Astrocyte (in vitro differentiated cells and primary cell): ENCODE measurements at regions not wholly inside any gene's neighbourhood (a gene's known extent, or its start where the extent isn't known, plus 50 kb on each side); places are given as distances from the start of the nearest gene placed in this dataset.

Experiments
- DNase-seq: peaks from one replicate; pipeline ENCODE4 v3.0.0-alpha.2; 2010; ENCODE audit warnings: low read depth
- FAIRE-seq: peaks from 2 replicates; lab custom pipeline; 2011; peaks lifted over from hg19 to GRCh38; lab: Jason Lieb, UNC
- H2AFZ ChIP-seq: 2 replicates; pipeline ENCODE4 v1.6.0; 2012; ENCODE audit warnings: low read depth, low read length, inconsistent platforms
- H3K27ac ChIP-seq: 2 replicates; pipeline ENCODE4 v1.5.1; 2011; ENCODE audit warnings: low read depth, low read length, inconsistent platforms
- H3K27me3 ChIP-seq: 2 replicates; pipeline ENCODE4 v1.6.0; 2011; ENCODE audit warnings: low read length, inconsistent platforms; ENCODE audit not compliant: insufficient read depth
- H3K36me3 ChIP-seq: 2 replicates; pipeline ENCODE4 v1.5.1; 2011; ENCODE audit warnings: low read length, inconsistent platforms; ENCODE audit not compliant: insufficient read depth
- H3K4me1 ChIP-seq: 2 replicates; pipeline ENCODE4 v1.5.1; 2011; ENCODE audit warnings: low read length, inconsistent platforms; ENCODE audit not compliant: insufficient read depth
- H3K4me2 ChIP-seq: 2 replicates; pipeline ENCODE4 v1.6.0; 2012; ENCODE audit warnings: low read length, inconsistent platforms
- H3K4me3 ChIP-seq: 2 replicates; pipeline ENCODE4 v1.5.1; 2011; ENCODE audit warnings: low read depth, mild to moderate bottlenecking, low read length, inconsistent platforms; ENCODE audit not compliant: insufficient read depth
- H3K79me2 ChIP-seq: 2 replicates; pipeline ENCODE4 v1.6.0; 2012; ENCODE audit warnings: mild to moderate bottlenecking, low read length, inconsistent platforms; ENCODE audit not compliant: insufficient read depth
- H3K9ac ChIP-seq: 2 replicates; pipeline ENCODE4 v1.6.0; 2012; ENCODE audit warnings: mild to moderate bottlenecking, low read length, inconsistent platforms
- H3K9me3 ChIP-seq: 2 replicates; pipeline ENCODE4 v1.5.1; 2012; ENCODE audit warnings: low read depth, mild to moderate bottlenecking, low read length, inconsistent platforms; ENCODE audit not compliant: insufficient read depth
- H4K20me1 ChIP-seq: 2 replicates; pipeline ENCODE4 v1.6.0; 2012; ENCODE audit warnings: low read length, inconsistent platforms; ENCODE audit not compliant: insufficient read depth
- H3K27ac Mint-ChIP-seq: one replicate; pipeline ENCODE4 v1.8.0; 2021; ENCODE audit warnings: mild to moderate bottlenecking, mixed read lengths; ENCODE audit not compliant: unreplicated experiment
- H3K27me3 Mint-ChIP-seq: one replicate; pipeline ENCODE4 v1.8.0; 2021; ENCODE audit warnings: low read depth, mixed read lengths; ENCODE audit not compliant: unreplicated experiment
- H3K36me3 Mint-ChIP-seq: one replicate; pipeline ENCODE4 v1.8.0; 2021; ENCODE audit warnings: low read depth, mixed read lengths; ENCODE audit not compliant: unreplicated experiment
- H3K4me1 Mint-ChIP-seq: one replicate; pipeline ENCODE4 v1.8.0; 2021; ENCODE audit warnings: low read depth, mixed read lengths; ENCODE audit not compliant: unreplicated experiment
- H3K4me3 Mint-ChIP-seq: one replicate; pipeline ENCODE4 v1.8.0; 2021; ENCODE audit warnings: mild to moderate bottlenecking, moderate library complexity, mixed read lengths; ENCODE audit not compliant: unreplicated experiment
- H3K9me3 Mint-ChIP-seq: one replicate; pipeline ENCODE4 v1.8.0; 2021; ENCODE audit warnings: mild to moderate bottlenecking, mixed read lengths; ENCODE audit not compliant: unreplicated experiment
- CTCF ChIP-seq: IDR thresholded peaks from 2 replicates; pipeline ENCODE4 v1.5.1; 2011; ENCODE audit warnings: low read depth, mild to moderate bottlenecking, inconsistent platforms, low read length, moderate library complexity; ENCODE audit not compliant: insufficient read depth
- EZH2 ChIP-seq: IDR thresholded peaks from 2 replicates; pipeline ENCODE4 v1.6.1; 2012; ENCODE audit warnings: mild to moderate bottlenecking, low read length, inconsistent platforms; ENCODE audit not compliant: insufficient read depth

- Mint-ChIP-seq H3K36me3 (no peaks in the 10 kb centered on the region), H3K9me3 (no peaks in the 10 kb centered on the region), H3K4me3 (no peak overlapping the region), H3K27me3 (peaks cover 12% of the 10 kb centered on the region), H3K27ac (no peak overlapping the region), H3K4me1 (peaks cover 5% of the 10 kb centered on the region)
- Histone ChIP-seq H4K20me1 (no peaks in the 10 kb centered on the region), H3K79me2 (no peaks in the 10 kb centered on the region), H3K4me1 (no peaks in the 10 kb centered on the region), H3K27ac (no peak overlapping the region), H3K4me3 (no peak overlapping the region), H3K36me3 (no peaks in the 10 kb centered on the region), H2AFZ (no peak overlapping the region), H3K9me3 (no peaks in the 10 kb centered on the region), H3K27me3 (peaks cover 2% of the 10 kb centered on the region), H3K4me2 (no peak overlapping the region), H3K9ac (no peak overlapping the region)
- TF ChIP-seq EZH2 (no peak), CTCF (no peak)
- no peak for FAIRE-seq
- DNase-seq = no peak
Observed at GRCh38 chr6:15985379-15985959, 143.4 kb upstream of the MYLIP start.

GRCh38 chr6:15981956-15982355 is 146.9 kb upstream of the MYLIP start:
- H3K27me3 Mint-ChIP-seq = peaks cover 16% of the 10 kb centered on the region
- H3K36me3 Mint-ChIP-seq = no peaks in the 10 kb centered on the region
- Histone ChIP-seq H3K36me3 (no peaks in the 10 kb centered on the region), H3K4me3 (no peak overlapping the region), H3K9ac (no peak overlapping the region), H4K20me1 (no peaks in the 10 kb centered on the region), H3K4me1 (no peaks in the 10 kb centered on the region), H3K9me3 (no peaks in the 10 kb centered on the region), H2AFZ (no peak overlapping the region), H3K27me3 (peaks cover 2% of the 10 kb centered on the region), H3K4me2 (no peak overlapping the region), H3K79me2 (no peaks in the 10 kb centered on the region), H3K27ac (no peak overlapping the region)
- no peak overlapping the region for H3K4me3 Mint-ChIP-seq
- TF ChIP-seq CTCF (no peak), EZH2 (no peak)
- DNase-seq = no peak
- H3K27ac Mint-ChIP-seq = no peak overlapping the region
- H3K4me1 Mint-ChIP-seq = no peaks in the 10 kb centered on the region
- no peak for FAIRE-seq
- H3K9me3 Mint-ChIP-seq = no peaks in the 10 kb centered on the region

- Mint-ChIP-seq H3K27me3 (peaks cover 16% of the 10 kb centered on the region), H3K4me3 (no peak overlapping the region), H3K4me1 (no peaks in the 10 kb centered on the region), H3K27ac (no peak overlapping the region), H3K36me3 (no peaks in the 10 kb centered on the region), H3K9me3 (no peaks in the 10 kb centered on the region)
- Histone ChIP-seq H3K4me2 (no peak overlapping the region), H2AFZ (no peak overlapping the region), H3K36me3 (no peaks in the 10 kb centered on the region), H4K20me1 (no peaks in the 10 kb centered on the region), H3K9ac (no peak overlapping the region), H3K27me3 (peaks cover 2% of the 10 kb centered on the region), H3K9me3 (no peaks in the 10 kb centered on the region), H3K27ac (no peak overlapping the region), H3K79me2 (no peaks in the 10 kb centered on the region), H3K4me1 (no peaks in the 10 kb centered on the region), H3K4me3 (no peak overlapping the region)
- TF ChIP-seq EZH2 (no peak), CTCF (no peak)
- DNase-seq (no peak), FAIRE-seq (no peak)
Observed at GRCh38 chr6:15980801-15981200, 148.1 kb upstream of the MYLIP start.
